Sigmoid colon (tissue), 3 donors: ENCODE measurements at regions not wholly inside any gene's neighbourhood (a gene's known extent, or its start where the extent isn't known, plus 50 kb on each side); places are given as distances from the start of the nearest gene placed in this dataset.

ENCODE experiments used
- POLR2A ChIP-seq, 2 donors: fragments of 450-650 bp; IDR thresholded peaks; one replicate each; pipeline ENCODE4 v1.6.1; 2016; ENCODE audit warnings: antibody characterized with exemption in 2 of 2, mild to moderate bottlenecking in 2 of 2, moderate library complexity in 2 of 2
- TF ChIP-seq, protein P1 (sequence below), 4 experiments: fragments of 450-650 bp in 3 of 4; fragments of 200-600 bp in 1 of 4; IDR thresholded peaks; one replicate each; pipeline ENCODE4 v1.5.1; 2016 to 2019; ENCODE audit warnings: antibody characterized with exemption in 4 of 4, mild to moderate bottlenecking in 3 of 4, moderate library complexity in 2 of 4

- TF ChIP-seq POLR2A (IDR thresholded peaks at IDR 0.05), result no peak
- TF ChIP-seq, protein P1, sequence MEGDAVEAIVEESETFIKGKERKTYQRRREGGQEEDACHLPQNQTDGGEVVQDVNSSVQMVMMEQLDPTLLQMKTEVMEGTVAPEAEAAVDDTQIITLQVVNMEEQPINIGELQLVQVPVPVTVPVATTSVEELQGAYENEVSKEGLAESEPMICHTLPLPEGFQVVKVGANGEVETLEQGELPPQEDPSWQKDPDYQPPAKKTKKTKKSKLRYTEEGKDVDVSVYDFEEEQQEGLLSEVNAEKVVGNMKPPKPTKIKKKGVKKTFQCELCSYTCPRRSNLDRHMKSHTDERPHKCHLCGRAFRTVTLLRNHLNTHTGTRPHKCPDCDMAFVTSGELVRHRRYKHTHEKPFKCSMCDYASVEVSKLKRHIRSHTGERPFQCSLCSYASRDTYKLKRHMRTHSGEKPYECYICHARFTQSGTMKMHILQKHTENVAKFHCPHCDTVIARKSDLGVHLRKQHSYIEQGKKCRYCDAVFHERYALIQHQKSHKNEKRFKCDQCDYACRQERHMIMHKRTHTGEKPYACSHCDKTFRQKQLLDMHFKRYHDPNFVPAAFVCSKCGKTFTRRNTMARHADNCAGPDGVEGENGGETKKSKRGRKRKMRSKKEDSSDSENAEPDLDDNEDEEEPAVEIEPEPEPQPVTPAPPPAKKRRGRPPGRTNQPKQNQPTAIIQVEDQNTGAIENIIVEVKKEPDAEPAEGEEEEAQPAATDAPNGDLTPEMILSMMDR (IDR thresholded peaks at IDR 0.05), result no peak
These were observed 108.2 kb upstream of the KBTBD8 start for GRCh38 chr3:66889750-66890494.
